ENCODE measurements at regions not wholly inside any gene's neighbourhood (a gene's known extent, or its start where the extent isn't known, plus 50 kb on each side); places are given as distances from the start of the nearest gene placed in this dataset.

DNA sequence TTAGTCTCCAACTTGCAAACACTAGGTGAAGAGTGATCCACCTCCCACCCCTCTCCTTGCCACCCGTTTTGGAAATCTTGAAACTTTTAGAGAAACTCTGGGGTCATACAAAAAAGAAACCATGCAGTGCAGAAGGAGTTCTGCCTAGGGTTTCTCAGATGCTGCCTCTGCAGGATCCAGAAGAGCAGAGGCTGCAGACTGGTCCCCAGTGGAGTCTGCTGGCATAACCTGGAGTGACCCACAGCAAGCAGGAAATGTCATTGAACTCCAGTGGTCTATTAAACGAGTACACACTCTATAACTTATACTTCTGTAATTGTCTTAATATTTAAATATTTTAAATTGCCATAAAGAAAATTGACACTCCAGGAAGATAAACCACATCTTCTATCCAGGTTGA, 280.7 kb upstream of the NT5E start:
- Histone ChIP-seq H3K27me3 (no peaks in the 10 kb centered on the region), H3K9me3 (no peaks in the 10 kb centered on the region), H3K4me1 (no peaks in the 10 kb centered on the region), H3K36me3 (no peaks in the 10 kb centered on the region), H3K4me3 (no peak overlapping the region), H3K27ac (no peak overlapping the region)
- WGBS, 2 donors: 37 to 40% methylated on average over 2 of the region's 2 CpGs
- no peak for DNase-seq (ENCODE audit: low spot score in 2 of 2)
- TF ChIP-seq POLR2A (IDR thresholded peaks at IDR 0.05) (no peak), EP300 (IDR thresholded peaks at IDR 0.05) (no peak)
- TF ChIP-seq, protein P1, sequence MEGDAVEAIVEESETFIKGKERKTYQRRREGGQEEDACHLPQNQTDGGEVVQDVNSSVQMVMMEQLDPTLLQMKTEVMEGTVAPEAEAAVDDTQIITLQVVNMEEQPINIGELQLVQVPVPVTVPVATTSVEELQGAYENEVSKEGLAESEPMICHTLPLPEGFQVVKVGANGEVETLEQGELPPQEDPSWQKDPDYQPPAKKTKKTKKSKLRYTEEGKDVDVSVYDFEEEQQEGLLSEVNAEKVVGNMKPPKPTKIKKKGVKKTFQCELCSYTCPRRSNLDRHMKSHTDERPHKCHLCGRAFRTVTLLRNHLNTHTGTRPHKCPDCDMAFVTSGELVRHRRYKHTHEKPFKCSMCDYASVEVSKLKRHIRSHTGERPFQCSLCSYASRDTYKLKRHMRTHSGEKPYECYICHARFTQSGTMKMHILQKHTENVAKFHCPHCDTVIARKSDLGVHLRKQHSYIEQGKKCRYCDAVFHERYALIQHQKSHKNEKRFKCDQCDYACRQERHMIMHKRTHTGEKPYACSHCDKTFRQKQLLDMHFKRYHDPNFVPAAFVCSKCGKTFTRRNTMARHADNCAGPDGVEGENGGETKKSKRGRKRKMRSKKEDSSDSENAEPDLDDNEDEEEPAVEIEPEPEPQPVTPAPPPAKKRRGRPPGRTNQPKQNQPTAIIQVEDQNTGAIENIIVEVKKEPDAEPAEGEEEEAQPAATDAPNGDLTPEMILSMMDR (IDR thresholded peaks at IDR 0.05): no peak

DNA sequence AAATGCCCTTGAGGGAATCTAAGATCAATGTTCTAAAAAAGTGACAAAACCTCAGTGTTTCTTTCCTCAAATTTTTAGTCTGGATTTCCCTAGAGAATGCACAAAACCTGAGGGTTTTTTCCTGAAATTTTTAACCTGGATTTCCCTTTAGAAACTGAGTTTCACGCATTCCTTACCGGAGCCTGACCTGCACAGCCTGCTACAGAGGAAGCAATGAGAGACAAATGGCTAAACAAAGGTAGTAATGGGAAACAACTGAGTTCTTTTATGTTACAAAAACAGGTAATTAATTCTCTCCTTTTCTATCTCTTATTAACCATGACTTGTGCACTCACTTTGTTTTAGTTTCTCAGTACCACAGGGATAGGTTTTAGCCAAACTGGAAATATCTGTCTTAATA, 281.7 kb upstream of the NT5E start:
- WGBS, 2 donors: 68% methylated on average over 2 of the region's 2 CpGs
- Histone ChIP-seq H3K4me1 (no peaks in the 10 kb centered on the region), H3K36me3 (no peaks in the 10 kb centered on the region), H3K27ac (no peak overlapping the region), H3K9me3 (no peaks in the 10 kb centered on the region), H3K4me3 (no peak overlapping the region), H3K27me3 (no peaks in the 10 kb centered on the region)
- TF ChIP-seq EP300 (IDR thresholded peaks at IDR 0.05): no peak
- no peak for TF ChIP-seq POLR2A (IDR thresholded peaks at IDR 0.05)
- TF ChIP-seq, protein P1 (IDR thresholded peaks at IDR 0.05): no peak
- DNase-seq (ENCODE audit: low spot score in 2 of 2): no peak

DNA sequence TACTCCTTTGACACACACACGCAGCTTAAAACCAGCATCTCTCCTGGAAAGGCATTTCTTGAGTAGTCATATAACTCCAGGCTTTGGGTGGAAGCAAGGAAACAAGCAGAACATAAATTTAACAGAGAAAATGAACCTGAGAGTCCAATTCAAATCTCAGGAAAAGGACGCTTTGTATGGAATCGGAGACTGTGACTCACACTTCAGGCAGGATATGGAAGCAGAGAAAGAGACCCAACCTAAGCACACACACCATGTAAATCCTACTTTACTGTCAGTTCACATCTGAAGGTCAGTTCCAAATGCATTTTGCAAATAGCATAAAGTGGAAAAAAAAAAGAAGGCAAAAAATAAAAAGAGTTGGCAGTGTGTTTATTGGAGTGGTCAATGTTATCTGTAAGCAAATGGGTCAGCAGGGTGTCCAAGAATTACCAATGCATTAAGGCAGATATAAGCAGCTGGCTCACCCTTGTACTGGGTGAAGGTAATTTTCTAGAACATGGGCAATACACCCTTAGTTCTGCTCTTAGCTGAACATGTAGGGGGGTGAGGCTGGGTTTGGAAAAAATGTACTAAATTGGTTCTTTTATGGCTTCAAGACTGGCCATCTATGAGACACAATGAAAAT, 283.7 kb upstream of the NT5E start:
- H3K27ac ChIP-seq: no peak overlapping the region
- H3K9me3 ChIP-seq: no peaks in the 10 kb centered on the region
- DNase-seq (ENCODE audit: low spot score in 2 of 2): no peak
- no peaks in the 10 kb centered on the region for H3K27me3 ChIP-seq
- H3K4me1 ChIP-seq: no peaks in the 10 kb centered on the region
- no peaks in the 10 kb centered on the region for H3K36me3 ChIP-seq
- TF ChIP-seq EP300 (IDR thresholded peaks at IDR 0.05): no peak
- TF ChIP-seq, protein P1 (IDR thresholded peaks at IDR 0.05): no peak
- TF ChIP-seq POLR2A (IDR thresholded peaks at IDR 0.05): no peak
- no peak overlapping the region for H3K4me3 ChIP-seq
- 85% methylated on average over 3 of the region's 3 CpGs for WGBS, 2 donors

DNA sequence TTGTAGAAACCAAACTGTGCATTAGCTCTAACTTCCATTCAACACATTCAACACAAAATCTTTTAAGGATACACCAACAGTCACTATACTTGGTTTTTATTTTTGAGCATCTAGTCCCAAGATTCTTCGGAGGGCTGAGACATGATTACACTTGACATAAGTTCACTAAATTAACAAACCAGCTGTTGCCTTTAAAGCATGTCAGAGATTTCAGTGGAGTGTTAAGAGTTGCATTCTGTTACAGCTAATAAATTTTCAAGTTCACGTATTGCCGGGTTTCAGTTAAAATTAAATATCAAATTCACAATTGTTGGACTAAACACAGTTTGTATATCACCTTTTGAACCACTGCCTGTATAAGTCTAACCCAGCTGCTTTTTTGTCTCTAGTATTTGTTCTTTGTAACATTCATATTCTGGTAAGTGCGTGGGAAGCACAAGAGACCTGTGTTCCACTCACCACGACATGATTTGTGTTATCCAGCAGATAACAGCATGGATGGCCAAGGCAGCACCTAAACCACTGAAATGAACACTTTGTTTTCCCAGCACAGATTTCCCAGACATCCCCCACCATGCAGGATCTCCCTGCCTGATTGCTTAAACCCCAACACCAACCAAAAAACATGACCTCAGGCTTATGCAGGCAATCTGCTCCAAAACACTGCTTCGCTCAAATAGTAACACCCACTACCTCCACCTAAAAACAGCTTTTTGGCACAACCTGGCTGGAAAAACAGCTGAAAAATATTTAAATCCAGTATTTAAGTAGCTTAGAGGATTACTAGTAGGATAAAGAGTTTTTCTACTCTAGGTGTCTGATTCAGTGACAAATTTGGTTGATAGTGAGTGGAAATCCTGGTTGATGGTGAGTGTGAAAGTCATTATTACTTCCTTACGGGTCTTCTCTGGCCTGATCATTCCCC, 286.5 kb upstream of the NT5E start:
- H3K27me3 ChIP-seq: no peaks in the 10 kb centered on the region
- H3K27ac ChIP-seq: no peak overlapping the region
- TF ChIP-seq, protein P1 (IDR thresholded peaks at IDR 0.05): no peak
- TF ChIP-seq POLR2A (IDR thresholded peaks at IDR 0.05) (no peak), EP300 (IDR thresholded peaks at IDR 0.05) (no peak)
- WGBS, 2 donors: 69 to 72% methylated on average over 7 of the region's 7 CpGs
- H3K4me1 ChIP-seq: no peaks in the 10 kb centered on the region
- no peak for DNase-seq (ENCODE audit: low spot score in 2 of 2)
- no peaks in the 10 kb centered on the region for H3K9me3 ChIP-seq
- H3K36me3 ChIP-seq: no peaks in the 10 kb centered on the region
- H3K4me3 ChIP-seq: no peak overlapping the region

DNA sequence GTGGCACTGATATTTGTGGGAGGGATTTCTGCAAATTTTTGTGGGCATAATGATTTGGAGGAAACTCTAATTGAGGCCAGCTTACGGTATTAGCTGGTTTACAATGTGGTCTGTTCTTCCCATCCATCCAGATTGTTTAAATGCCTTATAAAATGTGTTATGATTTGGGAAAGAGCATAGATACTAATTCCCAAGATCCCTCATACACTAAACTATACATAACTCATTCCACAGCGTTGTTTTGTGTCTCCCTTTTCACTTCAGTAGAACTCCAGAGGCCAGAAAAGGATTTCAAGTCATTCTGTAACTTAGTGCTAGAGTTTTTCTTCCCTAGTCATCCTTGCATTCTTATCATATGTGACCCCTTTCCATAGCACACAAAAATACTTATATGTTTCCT, 292.6 kb upstream of the NT5E start:
- TF ChIP-seq, protein P1 (IDR thresholded peaks at IDR 0.05): no peak
- TF ChIP-seq EP300 (IDR thresholded peaks at IDR 0.05) (no peak), POLR2A (IDR thresholded peaks at IDR 0.05) (no peak)
- Histone ChIP-seq H3K9me3 (peaks cover 0 to 4% (median 0%) of the 10 kb centered on the region in 4 donors), H3K27ac (no peak overlapping the region), H3K27me3 (no peaks in the 10 kb centered on the region), H3K4me1 (no peaks in the 10 kb centered on the region), H3K4me3 (no peak overlapping the region), H3K36me3 (no peaks in the 10 kb centered on the region)
- no peak for DNase-seq (ENCODE audit: low spot score in 2 of 2)
- WGBS, 2 donors: 71 to 72% methylated on average over 2 of the region's 2 CpGs
